ENCODE measurements at regions not wholly inside any gene's neighbourhood (a gene's known extent, or its start where the extent isn't known, plus 50 kb on each side); places are given as distances from the start of the nearest gene placed in this dataset.

- no peak for DNase-seq
Measured at GRCh38 chr1:218666263-218666662, 321.1 kb downstream of the TGFB2 start.

GRCh38 chr1:218667781-218668516 lies 322.8 kb downstream of the TGFB2 start:
- Histone ChIP-seq H3K27me3 (replicated peaks) (no peaks in the 10 kb centered on the region), H3K36me3 (replicated peaks) (no peaks in the 10 kb centered on the region), H3K27ac (no peak overlapping the region), H3K4me3 (ENCODE audit: low read depth, low read length) (no peak overlapping the region)
- TF ChIP-seq, protein P1, sequence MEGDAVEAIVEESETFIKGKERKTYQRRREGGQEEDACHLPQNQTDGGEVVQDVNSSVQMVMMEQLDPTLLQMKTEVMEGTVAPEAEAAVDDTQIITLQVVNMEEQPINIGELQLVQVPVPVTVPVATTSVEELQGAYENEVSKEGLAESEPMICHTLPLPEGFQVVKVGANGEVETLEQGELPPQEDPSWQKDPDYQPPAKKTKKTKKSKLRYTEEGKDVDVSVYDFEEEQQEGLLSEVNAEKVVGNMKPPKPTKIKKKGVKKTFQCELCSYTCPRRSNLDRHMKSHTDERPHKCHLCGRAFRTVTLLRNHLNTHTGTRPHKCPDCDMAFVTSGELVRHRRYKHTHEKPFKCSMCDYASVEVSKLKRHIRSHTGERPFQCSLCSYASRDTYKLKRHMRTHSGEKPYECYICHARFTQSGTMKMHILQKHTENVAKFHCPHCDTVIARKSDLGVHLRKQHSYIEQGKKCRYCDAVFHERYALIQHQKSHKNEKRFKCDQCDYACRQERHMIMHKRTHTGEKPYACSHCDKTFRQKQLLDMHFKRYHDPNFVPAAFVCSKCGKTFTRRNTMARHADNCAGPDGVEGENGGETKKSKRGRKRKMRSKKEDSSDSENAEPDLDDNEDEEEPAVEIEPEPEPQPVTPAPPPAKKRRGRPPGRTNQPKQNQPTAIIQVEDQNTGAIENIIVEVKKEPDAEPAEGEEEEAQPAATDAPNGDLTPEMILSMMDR (IDR thresholded peaks at IDR 0.05; ENCODE audit: low read depth, low read length, missing control alignments), result no peak
- no peak for DNase-seq
- in situ Hi-C loops (cut with HindIII; ENCODE audit: low pct_ligation_motif_present, low sequenced_read_pairs), result no loop called here

More at GRCh38 chr1:218666263-218666662, 321.1 kb downstream of the TGFB2 start:
- Histone ChIP-seq H3K27ac (peak overlapping the region; percentile 8), H3K36me3 (replicated peaks) (no peaks in the 10 kb centered on the region), H3K4me3 (ENCODE audit: low read depth, low read length) (no peak overlapping the region), H3K27me3 (replicated peaks) (no peaks in the 10 kb centered on the region)
- in situ Hi-C loops (cut with HindIII; ENCODE audit: low pct_ligation_motif_present, low sequenced_read_pairs), result no loop called here
- TF ChIP-seq, protein P1 (IDR thresholded peaks at IDR 0.05; ENCODE audit: low read depth, low read length, missing control alignments), result no peak

- Histone ChIP-seq H3K27ac (no peak overlapping the region), H3K36me3 (replicated peaks) (no peaks in the 10 kb centered on the region), H3K4me3 (ENCODE audit: low read depth, low read length) (no peak overlapping the region), H3K27me3 (replicated peaks) (no peaks in the 10 kb centered on the region)
- TF ChIP-seq, protein P1 (IDR thresholded peaks at IDR 0.05; ENCODE audit: low read depth, low read length, missing control alignments), result no peak
- in situ Hi-C loops (cut with HindIII; ENCODE audit: low pct_ligation_motif_present, low sequenced_read_pairs), result no loop called here
- no peak for DNase-seq
Measured at GRCh38 chr1:218669431-218669830, 324.3 kb downstream of the TGFB2 start.

DNA sequence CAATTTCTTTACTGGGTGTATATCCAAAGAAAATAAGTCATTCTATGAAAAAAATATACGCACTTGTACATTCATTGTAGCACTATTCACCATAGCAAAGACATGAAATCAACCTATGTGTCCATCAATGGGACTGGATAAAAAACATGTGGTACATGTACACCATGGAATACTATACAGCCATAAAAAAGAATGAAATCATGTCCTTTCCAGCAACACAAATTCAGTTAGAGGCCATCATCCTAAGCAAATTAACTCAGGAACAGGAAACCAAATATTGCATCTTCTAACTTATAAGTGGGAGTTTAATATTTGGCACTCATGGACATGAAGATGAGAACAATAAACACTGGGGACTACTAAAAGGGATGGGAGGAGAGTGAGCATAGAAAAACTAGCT lies 325.7 kb downstream of the TGFB2 start:
- TF ChIP-seq, protein P1 (IDR thresholded peaks at IDR 0.05; ENCODE audit: low read depth, low read length, missing control alignments), result no peak
- in situ Hi-C loops (cut with HindIII; ENCODE audit: low pct_ligation_motif_present, low sequenced_read_pairs), result no loop called here
- Histone ChIP-seq H3K4me3 (ENCODE audit: low read depth, low read length) (no peak overlapping the region), H3K27me3 (replicated peaks) (no peaks in the 10 kb centered on the region), H3K36me3 (replicated peaks) (no peaks in the 10 kb centered on the region), H3K27ac (no peak overlapping the region)
- DNase-seq, result no peak

GRCh38 chr1:218671573-218671972 lies 326.4 kb downstream of the TGFB2 start:
- peak overlapping the region; percentile 2 for H3K27ac ChIP-seq
- TF ChIP-seq, protein P1 (IDR thresholded peaks at IDR 0.05; ENCODE audit: low read depth, low read length, missing control alignments), result no peak
- in situ Hi-C loops (cut with HindIII; ENCODE audit: low pct_ligation_motif_present, low sequenced_read_pairs), result no loop called here
- no peaks in the 10 kb centered on the region for H3K27me3 ChIP-seq (replicated peaks)
- no peak for DNase-seq
- no peaks in the 10 kb centered on the region for H3K36me3 ChIP-seq (replicated peaks)
- no peak overlapping the region for H3K4me3 ChIP-seq (ENCODE audit: low read depth, low read length)

DNA sequence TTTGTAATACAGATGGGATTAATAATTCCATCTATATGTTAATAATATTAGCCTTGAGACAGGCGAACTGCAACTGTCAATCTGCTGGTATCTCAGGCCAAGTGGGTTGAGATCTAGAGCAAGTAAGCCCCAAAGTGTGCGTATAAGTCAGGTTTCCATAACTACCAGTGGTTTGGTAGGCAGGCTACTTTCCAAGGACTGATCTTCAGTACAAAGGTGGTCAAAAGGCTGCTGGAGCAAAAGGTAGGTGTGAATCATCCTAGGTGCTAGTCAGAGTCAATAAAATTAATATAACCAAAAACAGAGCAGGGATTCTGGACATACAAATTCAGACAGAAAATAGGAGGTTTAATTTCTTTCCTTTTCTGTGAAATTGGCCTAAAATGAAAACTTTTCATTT lies 328.0 kb downstream of the TGFB2 start:
- TF ChIP-seq, protein P1 (IDR thresholded peaks at IDR 0.05; ENCODE audit: low read depth, low read length, missing control alignments), result no peak
- no peaks in the 10 kb centered on the region for H3K27me3 ChIP-seq (replicated peaks)
- H3K36me3 ChIP-seq (replicated peaks), result no peaks in the 10 kb centered on the region
- peak overlapping the region; percentile 88 for H3K27ac ChIP-seq
- in situ Hi-C loops (cut with HindIII; ENCODE audit: low pct_ligation_motif_present, low sequenced_read_pairs), result no loop called here
- DNase-seq, result no peak
- no peak overlapping the region for H3K4me3 ChIP-seq (ENCODE audit: low read depth, low read length)
